ENCODE measurements at regions not wholly inside any gene's neighbourhood (a gene's known extent, or its start where the extent isn't known, plus 50 kb on each side); places are given as distances from the start of the nearest gene placed in this dataset.

GRCh38 chr12:47020211-47020821, 59.1 kb upstream of the PCED1B start:
- TF ChIP-seq FOXK2 (IDR thresholded peaks at IDR 0.05) (no peak), L3MBTL2 (conservative IDR thresholded peaks at IDR 0.05) (no peak), FOXA1 (IDR thresholded peaks at IDR 0.05) (no peak), FOXM1 (IDR thresholded peaks at IDR 0.05; ENCODE audit: borderline replicate concordance) (no peak), TARDBP (IDR thresholded peaks at IDR 0.05) (no peak), BHLHE40 (IDR thresholded peaks at IDR 0.05; ENCODE audit: borderline replicate concordance) (no peak), LEF1 (IDR thresholded peaks at IDR 0.05; ENCODE audit: borderline replicate concordance) (no peak), CTBP1 (IDR thresholded peaks at IDR 0.05; ENCODE audit: borderline replicate concordance) (no peak), SP1 (IDR thresholded peaks at IDR 0.05) (no peak), HDGF (IDR thresholded peaks at IDR 0.05; ENCODE audit: borderline replicate concordance) (no peak), ZNF384 (IDR thresholded peaks at IDR 0.05) (no peak)

All from HEK293T (cell line).